Esophagus squamous epithelium (tissue), 4 donors: ENCODE measurements at regions not wholly inside any gene's neighbourhood (a gene's known extent, or its start where the extent isn't known, plus 50 kb on each side); places are given as distances from the start of the nearest gene placed in this dataset.

Experiments
- POLR2A ChIP-seq, 4 donors: fragments of 450-650 bp; IDR thresholded peaks; one replicate each; pipeline ENCODE4 v1.6.1; 2017; ENCODE audit warnings: antibody characterized with exemption in 4 of 4, mild to moderate bottlenecking in 4 of 4, moderate library complexity in 3 of 4
- TF ChIP-seq, protein P1 (sequence below), 6 experiments: fragments of 450-650 bp in 4 of 6; fragments of 200-600 bp in 2 of 6; sonication (generic) in 2 of 6; IDR thresholded peaks; one replicate each; pipeline ENCODE4 v1.5.1; 2016 to 2019; ENCODE audit warnings: antibody characterized with exemption in 6 of 6, mild to moderate bottlenecking in 4 of 6, moderate library complexity in 4 of 6

- TF ChIP-seq POLR2A (IDR thresholded peaks at IDR 0.05): no peak
- TF ChIP-seq, protein P1, sequence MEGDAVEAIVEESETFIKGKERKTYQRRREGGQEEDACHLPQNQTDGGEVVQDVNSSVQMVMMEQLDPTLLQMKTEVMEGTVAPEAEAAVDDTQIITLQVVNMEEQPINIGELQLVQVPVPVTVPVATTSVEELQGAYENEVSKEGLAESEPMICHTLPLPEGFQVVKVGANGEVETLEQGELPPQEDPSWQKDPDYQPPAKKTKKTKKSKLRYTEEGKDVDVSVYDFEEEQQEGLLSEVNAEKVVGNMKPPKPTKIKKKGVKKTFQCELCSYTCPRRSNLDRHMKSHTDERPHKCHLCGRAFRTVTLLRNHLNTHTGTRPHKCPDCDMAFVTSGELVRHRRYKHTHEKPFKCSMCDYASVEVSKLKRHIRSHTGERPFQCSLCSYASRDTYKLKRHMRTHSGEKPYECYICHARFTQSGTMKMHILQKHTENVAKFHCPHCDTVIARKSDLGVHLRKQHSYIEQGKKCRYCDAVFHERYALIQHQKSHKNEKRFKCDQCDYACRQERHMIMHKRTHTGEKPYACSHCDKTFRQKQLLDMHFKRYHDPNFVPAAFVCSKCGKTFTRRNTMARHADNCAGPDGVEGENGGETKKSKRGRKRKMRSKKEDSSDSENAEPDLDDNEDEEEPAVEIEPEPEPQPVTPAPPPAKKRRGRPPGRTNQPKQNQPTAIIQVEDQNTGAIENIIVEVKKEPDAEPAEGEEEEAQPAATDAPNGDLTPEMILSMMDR (IDR thresholded peaks at IDR 0.05): no peak
These were observed 177.3 kb upstream of the STK26 start for GRCh38 chrX:131845771-131846170.
